ENCODE measurements at regions not wholly inside any gene's neighbourhood (a gene's known extent, or its start where the extent isn't known, plus 50 kb on each side); places are given as distances from the start of the nearest gene placed in this dataset.
"Not testable (repeated sequence)": the region's sequence is repeated elsewhere in the genome, so short reads cannot be mapped to it uniquely, and the experiment has no call there.

GRCh38 chr11:67781967-67782366 is 107.5 kb upstream of the ALDH3B2 start:
- H3K9me3 ChIP-seq; H3K27me3 ChIP-seq (ENCODE audit: insufficient read depth in 3 of 3, low read length in 2 of 3); H3K4me3 ChIP-seq; H3K4me1 ChIP-seq; intact Hi-C loops (cut with DNase I); H3K36me3 ChIP-seq (ENCODE audit: insufficient read depth in 1 of 2, low read depth in 1 of 2); DNase-seq; H3K27ac ChIP-seq; ATAC-seq: not testable (repeated sequence)
- WGBS, 3 donors, result 85 to 91% (median 88%) methylated on average over 2 of the region's 2 CpGs

- H3K27me3 ChIP-seq (ENCODE audit: insufficient read depth in 3 of 3, low read length in 2 of 3); H3K4me1 ChIP-seq; intact Hi-C loops (cut with DNase I); H3K9me3 ChIP-seq; ATAC-seq; DNase-seq; H3K4me3 ChIP-seq; H3K27ac ChIP-seq; H3K36me3 ChIP-seq (ENCODE audit: insufficient read depth in 1 of 2, low read depth in 1 of 2): not testable (repeated sequence)
- WGBS, 3 donors, result 63 to 74% (median 66%) methylated on average over 2 of the region's 2 CpGs
These were observed 107.1 kb upstream of the ALDH3B2 start for GRCh38 chr11:67781506-67781905.

GRCh38 chr11:67780056-67780455 is 105.6 kb upstream of the ALDH3B2 start:
- H3K27ac ChIP-seq, result no peak overlapping the region
- DNase-seq, result no peak
- TF ChIP-seq CTCF (IDR thresholded peaks at IDR 0.05), result no peak
- intact Hi-C loops (cut with DNase I), result no loop called here
- no peaks in the 10 kb centered on the region for H3K27me3 ChIP-seq (ENCODE audit: insufficient read depth in 3 of 3, low read length in 2 of 3)
- H3K36me3 ChIP-seq (ENCODE audit: insufficient read depth in 1 of 2, low read depth in 1 of 2), result no peaks in the 10 kb centered on the region
- no peaks in the 10 kb centered on the region for H3K9me3 ChIP-seq
- no peaks in the 10 kb centered on the region for H3K4me1 ChIP-seq
- WGBS, 3 donors, result 49 to 60% (median 53%) methylated on average over 4 of the region's 4 CpGs
- no peak overlapping the region for H3K4me3 ChIP-seq
- ATAC-seq, result no peak

- H3K27me3 ChIP-seq (ENCODE audit: insufficient read depth in 3 of 3, low read length in 2 of 3); DNase-seq; H3K36me3 ChIP-seq (ENCODE audit: insufficient read depth in 1 of 2, low read depth in 1 of 2); H3K4me3 ChIP-seq; H3K4me1 ChIP-seq; intact Hi-C loops (cut with DNase I); ATAC-seq; H3K9me3 ChIP-seq; H3K27ac ChIP-seq: not testable (repeated sequence)
- 69 to 75% (median 72%) methylated on average over 7 of the region's 7 CpGs for WGBS, 3 donors
These were observed 104.9 kb upstream of the ALDH3B2 start for GRCh38 chr11:67779189-67779875.

- 46 to 51% (median 49%) methylated on average over 4 of the region's 4 CpGs for WGBS, 3 donors
- H3K27ac ChIP-seq, result no peak overlapping the region
- no peaks in the 10 kb centered on the region for H3K9me3 ChIP-seq
- intact Hi-C loops (cut with DNase I), result no loop called here
- ATAC-seq (no peak), DNase-seq (no peak)
- H3K4me1 ChIP-seq, result no peaks in the 10 kb centered on the region
- no peak overlapping the region for H3K4me3 ChIP-seq
- no peaks in the 10 kb centered on the region for H3K27me3 ChIP-seq (ENCODE audit: insufficient read depth in 3 of 3, low read length in 2 of 3)
- no peaks in the 10 kb centered on the region for H3K36me3 ChIP-seq (ENCODE audit: insufficient read depth in 1 of 2, low read depth in 1 of 2)
- TF ChIP-seq CTCF (IDR thresholded peaks at IDR 0.05), result no peak
These were observed 102.6 kb upstream of the ALDH3B2 start for GRCh38 chr11:67776852-67777520.

- ATAC-seq; H3K4me1 ChIP-seq; H3K9me3 ChIP-seq; DNase-seq; H3K4me3 ChIP-seq; H3K27me3 ChIP-seq (ENCODE audit: insufficient read depth in 3 of 3, low read length in 2 of 3); H3K36me3 ChIP-seq (ENCODE audit: insufficient read depth in 1 of 2, low read depth in 1 of 2); H3K27ac ChIP-seq; intact Hi-C loops (cut with DNase I): not testable (repeated sequence)
- WGBS, 3 donors, result 45 to 60% (median 54%) methylated on average over 8 of the region's 8 CpGs
These were observed 99.8 kb upstream of the ALDH3B2 start for GRCh38 chr11:67774175-67774574.

- ATAC-seq; DNase-seq; intact Hi-C loops (cut with DNase I); H3K9me3 ChIP-seq; H3K36me3 ChIP-seq (ENCODE audit: insufficient read depth in 1 of 2, low read depth in 1 of 2); H3K27ac ChIP-seq; H3K4me1 ChIP-seq; H3K27me3 ChIP-seq (ENCODE audit: insufficient read depth in 3 of 3, low read length in 2 of 3); H3K4me3 ChIP-seq: not testable (repeated sequence)
- WGBS, 3 donors, result 88 to 91% (median 90%) methylated on average over 11 of the region's 11 CpGs
These were observed 93.7 kb upstream of the ALDH3B2 start for GRCh38 chr11:67768001-67768730.

- H3K9me3 ChIP-seq; H3K27me3 ChIP-seq (ENCODE audit: insufficient read depth in 3 of 3, low read length in 2 of 3); ATAC-seq; H3K4me1 ChIP-seq; DNase-seq; H3K27ac ChIP-seq; H3K4me3 ChIP-seq; H3K36me3 ChIP-seq (ENCODE audit: insufficient read depth in 1 of 2, low read depth in 1 of 2); intact Hi-C loops (cut with DNase I): not testable (repeated sequence)
- 61 to 77% (median 63%) methylated on average over 7 of the region's 7 CpGs for WGBS, 3 donors
These were observed 86.8 kb upstream of the ALDH3B2 start for GRCh38 chr11:67761211-67761610.

GRCh38 chr11:67759321-67759720 is 84.9 kb upstream of the ALDH3B2 start:
- H3K36me3 ChIP-seq (ENCODE audit: insufficient read depth in 1 of 2, low read depth in 1 of 2); H3K4me1 ChIP-seq; H3K27ac ChIP-seq; DNase-seq; H3K27me3 ChIP-seq (ENCODE audit: insufficient read depth in 3 of 3, low read length in 2 of 3); ATAC-seq; intact Hi-C loops (cut with DNase I); H3K4me3 ChIP-seq; H3K9me3 ChIP-seq: not testable (repeated sequence)
- WGBS, 3 donors, result 55 to 78% (median 69%) methylated on average over 3 of the region's 3 CpGs
